ENCODE measurements at regions not wholly inside any gene's neighbourhood (a gene's known extent, or its start where the extent isn't known, plus 50 kb on each side); places are given as distances from the start of the nearest gene placed in this dataset.

DNA sequence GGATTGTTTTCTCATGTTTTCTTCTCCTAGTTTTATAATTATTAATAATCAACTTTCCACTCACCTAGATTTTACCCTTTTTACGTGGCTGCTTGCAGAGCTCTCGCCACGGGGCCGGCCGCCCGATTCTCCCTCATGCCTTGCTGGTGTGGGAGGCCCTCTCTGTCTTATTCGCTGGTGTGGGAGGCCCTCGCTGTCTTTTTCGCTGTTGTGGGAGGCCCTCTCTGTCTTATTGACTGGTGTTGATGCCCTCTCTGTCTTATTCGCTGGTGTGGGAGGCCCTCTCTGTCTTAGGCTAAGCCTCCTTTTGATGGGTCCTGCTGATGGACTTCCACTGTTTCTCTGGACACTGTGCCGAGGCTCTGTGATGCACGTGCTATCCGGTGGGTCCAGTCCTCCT is 161.3 kb upstream of the IRX2 start:
- DNase-seq (ENCODE audit: low spot score) = no peak

DNA sequence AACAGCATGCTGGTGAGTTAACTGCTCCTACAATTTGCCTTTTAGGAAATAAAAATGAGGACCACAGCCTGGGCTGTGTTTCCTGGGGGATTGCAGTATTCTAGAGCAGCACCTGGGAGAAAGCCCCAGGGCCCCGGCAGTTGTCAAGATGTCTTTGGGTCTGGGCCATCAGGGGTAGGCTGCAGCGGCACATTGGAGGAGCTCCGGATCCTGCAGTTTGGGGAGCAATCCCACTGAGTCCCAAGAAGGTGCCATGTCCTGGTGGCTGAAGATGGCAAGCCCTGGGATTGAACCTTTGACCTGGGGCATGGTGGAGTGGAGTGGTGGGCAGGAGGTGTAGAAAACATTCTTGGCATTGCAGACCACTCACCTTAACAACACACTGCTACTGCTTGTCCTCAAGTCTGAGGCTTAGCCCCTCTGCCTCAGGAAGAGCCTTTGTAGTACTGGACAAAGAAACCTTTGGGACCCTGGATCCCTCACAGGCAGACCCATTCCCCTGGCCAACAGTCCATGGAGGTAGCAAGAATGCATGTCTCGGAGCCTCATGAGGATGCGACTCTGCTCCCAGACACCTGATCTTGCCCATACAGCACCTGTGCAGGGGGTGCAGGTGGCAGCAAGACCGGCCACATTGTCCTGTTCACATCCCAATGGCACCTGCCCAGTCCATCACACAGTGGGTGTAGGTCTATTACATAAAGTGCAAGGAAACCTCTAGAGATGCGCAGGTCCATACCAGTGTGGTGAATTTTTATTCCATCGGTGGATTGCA is 159.1 kb upstream of the IRX2 start:
- no peak for DNase-seq (ENCODE audit: low spot score)

GRCh38 chr5:2909035-2909434 is 157.6 kb upstream of the IRX2 start:
- no peak for DNase-seq (ENCODE audit: low spot score)

DNA sequence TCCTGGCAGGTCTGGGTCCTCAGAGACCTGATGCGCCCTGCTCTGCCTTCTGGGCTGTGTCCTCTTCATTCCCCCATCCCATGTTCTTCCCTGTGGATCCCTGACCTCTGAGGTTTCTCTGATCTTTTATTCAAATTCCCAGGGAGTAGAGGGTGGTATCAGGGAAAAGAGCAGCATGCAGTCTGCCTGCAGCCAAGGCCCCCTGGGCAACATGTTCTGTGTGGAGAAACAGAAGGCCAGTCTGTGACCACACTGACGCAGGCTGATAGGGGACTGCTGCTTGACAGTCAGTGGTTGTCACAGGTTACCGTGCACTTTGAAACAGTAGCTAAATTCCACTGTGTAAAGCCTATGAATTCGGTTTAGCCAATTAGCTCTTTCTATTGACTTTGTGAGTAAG is 156.6 kb upstream of the IRX2 start:
- no peak for DNase-seq (ENCODE audit: low spot score)

DNA sequence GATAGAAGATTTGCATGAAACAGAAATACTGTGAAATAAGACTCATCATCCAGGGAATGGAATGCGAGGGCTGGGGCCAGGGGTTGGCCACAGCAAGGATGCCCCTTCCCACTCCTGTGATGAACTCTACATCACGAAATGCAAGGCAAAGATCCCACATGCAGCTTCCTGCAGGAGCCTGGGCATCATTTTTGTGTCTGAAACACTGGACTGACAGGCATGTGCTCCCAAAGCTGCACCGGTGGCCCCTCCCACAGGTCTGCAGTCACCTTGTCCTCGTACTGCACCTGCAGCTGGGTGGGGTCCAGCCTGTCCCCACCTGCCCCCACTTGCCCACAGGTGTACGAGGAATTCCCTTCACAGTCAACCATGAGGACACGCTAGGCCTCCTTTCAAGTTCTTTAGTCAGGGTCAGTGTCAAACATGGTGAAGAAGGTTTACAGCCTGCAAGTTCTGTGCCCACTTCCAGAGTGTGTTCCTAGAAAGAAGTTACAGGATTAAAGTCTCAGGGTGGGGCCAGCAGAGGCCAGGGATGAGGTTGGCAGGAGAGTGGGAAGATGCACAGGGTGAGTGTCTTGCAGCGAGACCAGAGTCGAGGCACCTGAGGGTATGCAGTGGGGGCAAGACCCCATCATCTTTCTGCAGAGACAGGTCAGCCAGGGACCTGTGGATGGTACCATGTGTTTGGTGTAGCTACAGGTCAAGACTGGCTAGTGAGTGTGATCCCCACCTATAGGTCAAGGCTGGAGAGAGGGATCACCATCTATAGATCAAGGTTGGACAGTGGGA is 155.0 kb upstream of the IRX2 start:
- DNase-seq (ENCODE audit: low spot score) = no peak

DNA sequence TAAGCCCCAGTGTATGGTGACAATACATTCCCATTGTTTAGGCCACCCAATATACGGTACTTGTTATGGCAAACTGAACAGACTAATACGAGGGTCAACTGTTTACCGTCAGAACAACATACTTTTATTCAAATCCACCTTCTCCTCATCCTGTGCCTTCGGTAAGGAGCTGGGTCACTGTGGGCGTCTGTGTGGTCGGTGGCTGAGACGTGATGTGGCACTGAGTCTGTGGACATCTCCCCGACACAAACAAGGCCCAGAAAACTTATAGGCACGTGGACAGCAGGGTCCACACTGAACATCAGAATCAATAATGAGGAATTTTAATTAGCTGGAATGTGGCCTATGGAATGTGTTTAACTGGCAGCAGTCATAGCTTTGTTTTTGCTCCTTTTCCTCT is 154.3 kb upstream of the IRX2 start:
- no peak for DNase-seq (ENCODE audit: low spot score)

DNA sequence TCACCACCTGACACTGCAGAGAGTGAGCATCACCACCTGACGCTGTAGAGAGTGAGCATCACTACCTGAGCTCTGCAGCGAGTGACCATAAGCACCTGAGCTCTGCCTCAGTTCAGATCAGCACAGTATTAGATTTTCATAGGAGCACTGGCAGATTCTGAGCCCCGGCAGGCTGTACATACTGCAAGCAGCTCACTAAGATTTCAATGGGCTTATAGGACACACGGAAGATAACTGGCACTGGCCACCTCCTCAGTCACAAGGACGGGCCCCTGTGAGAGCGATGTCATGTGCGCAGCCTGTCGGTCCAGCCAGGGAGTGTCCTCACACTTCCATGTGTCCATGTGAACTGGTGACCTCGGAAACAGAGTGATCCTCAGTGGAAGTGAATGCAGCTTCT is 153.5 kb upstream of the IRX2 start:
- no peak for DNase-seq (ENCODE audit: low spot score)

DNA sequence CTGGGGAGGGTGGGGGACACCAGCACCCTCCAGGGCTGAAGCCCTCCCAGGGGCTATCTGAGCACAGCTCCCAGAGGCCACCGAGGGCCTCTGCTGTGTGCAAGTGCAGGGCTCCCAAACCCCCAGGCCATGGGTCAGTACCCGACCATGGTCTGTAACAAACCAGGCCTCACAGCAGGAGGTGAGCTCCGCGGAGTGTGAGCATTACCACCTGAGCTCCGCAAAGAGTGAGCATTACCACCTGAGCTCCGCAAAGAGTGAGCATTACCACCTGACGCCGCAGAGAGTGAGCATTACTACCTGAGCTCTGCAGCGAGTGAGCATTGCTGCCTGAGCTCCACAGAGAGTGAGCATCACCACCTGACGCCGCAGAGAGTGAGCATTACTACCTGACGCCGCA is 152.9 kb upstream of the IRX2 start:
- no peak for DNase-seq (ENCODE audit: low spot score)

GRCh38 chr5:2903451-2904395 is 152.2 kb upstream of the IRX2 start:
- no peak for DNase-seq (ENCODE audit: low spot score)

GRCh38 chr5:2902742-2903297 is 151.3 kb upstream of the IRX2 start:
- no peak for DNase-seq (ENCODE audit: low spot score)

- DNase-seq (ENCODE audit: low spot score) = no peak
These were observed 150.7 kb upstream of the IRX2 start for GRCh38 chr5:2902186-2902585.

DNA sequence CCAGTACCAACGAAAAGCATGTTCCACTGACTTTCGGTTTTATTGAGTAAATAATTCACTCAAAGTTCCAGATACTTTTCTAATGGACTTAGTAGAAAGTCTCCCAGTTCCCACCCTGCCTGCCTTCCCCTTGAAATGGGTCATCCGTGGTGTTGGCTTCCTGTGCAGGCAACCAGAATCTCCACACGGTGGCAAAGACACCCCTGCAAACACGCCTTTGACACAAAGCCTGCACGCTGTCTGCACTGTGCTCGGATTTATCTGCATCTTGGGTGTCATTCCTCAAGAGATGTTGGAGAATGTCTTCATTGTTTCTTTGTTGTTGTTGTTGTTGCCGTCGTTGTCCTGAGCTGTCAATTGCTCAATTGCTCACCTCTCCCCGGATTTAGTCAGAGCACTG is 150.0 kb upstream of the IRX2 start:
- DNase-seq (ENCODE audit: low spot score) = no peak

DNA sequence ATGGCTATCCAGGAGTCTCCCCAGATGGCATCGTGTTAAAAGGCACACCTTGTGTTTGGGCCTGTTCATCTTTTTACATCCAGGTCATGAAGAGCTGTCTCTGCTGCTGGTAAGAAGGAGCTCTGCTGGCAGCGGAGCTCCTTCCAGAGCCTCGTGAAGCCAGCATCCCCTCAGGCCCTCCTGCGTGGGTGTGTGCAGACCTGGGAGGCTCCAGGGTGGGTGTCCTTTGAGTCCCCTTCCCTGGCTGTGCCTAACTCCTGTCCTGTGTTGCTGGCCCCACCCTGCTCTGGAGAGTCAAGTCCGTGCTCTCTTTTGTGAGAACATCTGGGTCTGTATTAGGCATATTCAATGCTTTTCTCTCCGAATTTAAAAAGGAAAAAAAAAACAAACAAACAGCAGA is 149.6 kb upstream of the IRX2 start:
- no peak for DNase-seq (ENCODE audit: low spot score)

- no peak for DNase-seq (ENCODE audit: low spot score)
These were observed 148.9 kb upstream of the IRX2 start for GRCh38 chr5:2900360-2900759.

GRCh38 chr5:2899311-2899710 is 147.8 kb upstream of the IRX2 start:
- no peak for DNase-seq (ENCODE audit: low spot score)

DNA sequence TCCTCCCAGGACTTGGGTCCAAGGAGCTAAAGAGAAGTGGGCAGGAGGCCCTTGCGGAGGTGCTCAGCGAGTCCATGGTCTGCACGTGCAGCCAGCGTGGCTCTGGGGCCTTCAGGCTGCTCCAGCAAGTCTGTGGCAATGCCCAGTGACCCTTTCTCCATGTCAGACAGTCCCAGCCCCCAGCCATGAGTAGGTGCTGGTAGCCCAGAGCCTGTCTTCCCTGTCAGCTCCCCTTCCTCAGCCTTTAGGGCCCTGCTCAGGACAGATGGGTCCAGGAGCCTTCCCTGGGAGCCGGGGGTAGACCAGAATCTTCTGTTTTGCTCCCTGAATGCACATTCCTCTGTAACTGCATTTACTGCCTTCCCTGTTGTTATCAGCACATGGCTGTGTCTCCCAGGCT is 147.2 kb upstream of the IRX2 start:
- DNase-seq (ENCODE audit: low spot score) = no peak

- DNase-seq (ENCODE audit: low spot score) = no peak
These were observed 145.9 kb upstream of the IRX2 start for GRCh38 chr5:2897276-2897961.

DNA sequence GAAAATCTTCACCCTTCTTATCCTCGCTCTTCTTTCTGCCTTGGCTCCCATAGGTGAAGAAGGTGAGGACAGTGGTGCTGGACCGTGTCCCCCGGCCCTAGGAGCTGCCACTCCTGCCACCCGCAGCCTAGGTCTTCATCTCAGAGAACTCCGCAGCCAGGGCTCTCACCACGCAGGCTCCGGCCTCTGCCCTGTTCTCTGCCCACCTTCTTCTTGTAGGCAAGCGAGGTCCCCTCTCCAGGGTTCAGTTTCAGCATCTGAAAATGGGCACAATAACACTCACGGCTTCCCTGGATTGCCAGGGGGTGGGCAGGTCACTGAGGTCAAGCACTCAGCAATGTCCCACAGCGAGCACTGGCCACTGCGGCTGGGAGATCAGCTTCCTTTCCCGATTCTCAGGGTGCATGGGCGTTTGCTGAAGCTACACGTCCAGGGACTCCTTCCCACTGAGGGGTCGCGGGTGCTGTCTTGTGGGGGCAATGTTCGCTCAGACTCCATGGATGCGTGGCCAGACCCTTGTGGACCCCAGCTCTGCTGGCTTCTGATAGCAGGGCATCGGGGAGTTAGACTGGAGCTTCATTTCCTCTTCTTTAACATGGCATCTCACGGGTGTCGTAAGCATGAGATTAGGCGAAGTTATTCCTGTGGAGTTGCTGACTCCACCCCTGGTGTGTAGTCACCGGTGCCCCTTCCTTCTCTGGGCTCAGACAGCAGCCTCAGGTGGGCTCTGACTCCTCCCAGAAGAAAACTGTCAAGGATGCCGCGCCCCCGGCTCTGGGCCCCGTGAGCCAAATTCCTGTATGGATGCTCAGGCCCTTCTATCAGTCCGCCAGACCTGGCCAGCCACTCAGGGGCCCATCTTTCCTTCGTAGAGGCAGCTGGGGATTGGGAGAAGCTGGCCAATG is 145.1 kb upstream of the IRX2 start:
- DNase-seq (ENCODE audit: low spot score) = no peak

GRCh38 chr5:2895876-2896275 is 144.4 kb upstream of the IRX2 start:
- no peak for DNase-seq (ENCODE audit: low spot score)

GRCh38 chr5:2895196-2895595 is 143.7 kb upstream of the IRX2 start:
- DNase-seq (ENCODE audit: low spot score) = no peak

Data from H4 (cell line).